Testis (tissue), 2 donors: ENCODE measurements at regions not wholly inside any gene's neighbourhood (a gene's known extent, or its start where the extent isn't known, plus 50 kb on each side); places are given as distances from the start of the nearest gene placed in this dataset.
A peak's percentile ranks its signal among the peaks of the same experiment; 100 is the strongest.
"Not testable (repeated sequence)": the region's sequence is repeated elsewhere in the genome, so short reads cannot be mapped to it uniquely, and the experiment has no call there.

Experiments
- DNase-seq: peaks from one replicate; pipeline ENCODE4 v3.0.0-alpha.2; 2019
- H3K27ac ChIP-seq, 2 donors: fragments of 200-600 bp; sonication (generic); one replicate each; pipeline ENCODE4 v1.5.1; 2019
- H3K27me3 ChIP-seq: fragments of 200-600 bp; sonication (generic); one replicate; pipeline ENCODE4 v1.5.1; 2019
- H3K36me3 ChIP-seq: fragments of 200-600 bp; sonication (generic); one replicate; pipeline ENCODE4 v1.5.1; 2017; ENCODE audit warnings: low read depth; ENCODE audit errors: missing control alignments
- H3K4me1 ChIP-seq: fragments of 200-600 bp; sonication (generic); one replicate; pipeline ENCODE4 v1.5.1; 2019
- H3K4me3 ChIP-seq, 2 donors: fragments of 200-600 bp; sonication (generic); one replicate each; pipeline ENCODE4 v1.5.1; 2017 to 2019
- H3K9me3 ChIP-seq: fragments of 200-600 bp; sonication (generic); one replicate; pipeline ENCODE4 v1.5.1; 2017
- CTCF ChIP-seq, 3 experiments: fragments of 450-650 bp in 2 of 3; fragments of 200-600 bp in 1 of 3; sonication (generic) in 1 of 3; IDR thresholded peaks; one replicate each; pipeline ENCODE4 v1.5.1; 2016 to 2019; ENCODE audit warnings: antibody characterized with exemption in 3 of 3, mild to moderate bottlenecking in 2 of 3, moderate library complexity in 1 of 3
- POLR2A ChIP-seq: fragments of 450-650 bp; IDR thresholded peaks from one replicate; pipeline ENCODE4 v1.6.1; 2017; ENCODE audit warnings: antibody characterized with exemption, mild to moderate bottlenecking, moderate library complexity
- WGBS, 2 donors: methylation state at CpG; one replicate each; pipeline ENCODE4 v1.1.5; 2018; 5-methylcytosine and 5-hydroxymethylcytosine counted together
- intact Hi-C: fragments of 100-400 bp; cut with DNase I; formaldehyde crosslinking; loops from one replicate; pipeline ENCODE4 v1.15.1; 2023; ENCODE audit warnings: low total_unique reads

GRCh38 chr20:29079769-29080690, 2177.4 kb upstream of the DEFB115 start:
- H3K4me1 ChIP-seq, result no peaks in the 10 kb centered on the region
- no peak for TF ChIP-seq CTCF (IDR thresholded peaks at IDR 0.05)
- TF ChIP-seq POLR2A, result no peak
- intact Hi-C loops, result no loop called here
- H3K27ac ChIP-seq, result peak overlapping the region in 1 of 2 donors; percentile 44
- H3K27me3 ChIP-seq, result no peaks in the 10 kb centered on the region
- H3K9me3 ChIP-seq, result no peaks in the 10 kb centered on the region
- WGBS, 2 donors, result 23 to 38% methylated on average over 42 to 68 of the region's 68 CpGs
- DNase-seq, result peak; percentile 88
- H3K36me3 ChIP-seq, result no peaks in the 10 kb centered on the region
- peak overlapping the region; percentile 40 to 67 for H3K4me3 ChIP-seq

- not testable (repeated sequence) for DNase-seq
- WGBS, 2 donors, result 0 to 55% methylated on average over 1 of the region's 1 CpG
Observed at GRCh38 chr20:29081712-29082111, 2175.8 kb upstream of the DEFB115 start.

GRCh38 chr20:29085625-29086024, 2171.8 kb upstream of the DEFB115 start:
- 14% methylated on average over 1 of the region's 1 CpG for WGBS, 2 donors
- Histone ChIP-seq H3K9me3 (no peaks in the 10 kb centered on the region), H3K27me3 (no peaks in the 10 kb centered on the region), H3K4me3 (no peak overlapping the region), H3K27ac (no peak overlapping the region), H3K36me3 (no peaks in the 10 kb centered on the region), H3K4me1 (no peaks in the 10 kb centered on the region)
- DNase-seq, result no peak
- no peak for TF ChIP-seq CTCF (IDR thresholded peaks at IDR 0.05)
- TF ChIP-seq POLR2A, result no peak
- intact Hi-C loops, result no loop called here

More at GRCh38 chr20:29081712-29082111, 2175.8 kb upstream of the DEFB115 start:
- H3K9me3 ChIP-seq, H3K4me1 ChIP-seq, H3K36me3 ChIP-seq, H3K27me3 ChIP-seq, H3K27ac ChIP-seq, intact Hi-C loops, H3K4me3 ChIP-seq: not testable (repeated sequence)

GRCh38 chr20:29086145-29086718, 2171.2 kb upstream of the DEFB115 start:
- DNase-seq, H3K36me3 ChIP-seq, H3K27me3 ChIP-seq, H3K9me3 ChIP-seq, H3K4me1 ChIP-seq, H3K4me3 ChIP-seq, H3K27ac ChIP-seq, intact Hi-C loops: not testable (repeated sequence)
- WGBS, 2 donors, result 76 to 79% methylated on average over 11 of the region's 11 CpGs

- H3K9me3 ChIP-seq, result no peaks in the 10 kb centered on the region
- intact Hi-C loops, result no loop called here
Observed at GRCh38 chr20:29086938-29087337, 2170.5 kb upstream of the DEFB115 start.

GRCh38 chr20:29087887-29088286, 2169.6 kb upstream of the DEFB115 start:
- H3K4me3 ChIP-seq, H3K36me3 ChIP-seq, H3K27ac ChIP-seq, H3K9me3 ChIP-seq, H3K27me3 ChIP-seq, intact Hi-C loops, H3K4me1 ChIP-seq, DNase-seq: not testable (repeated sequence)
- WGBS, 2 donors, result 30 to 45% methylated on average over 1 to 3 of the region's 3 CpGs

More at GRCh38 chr20:29086938-29087337, 2170.5 kb upstream of the DEFB115 start:
- TF ChIP-seq CTCF (IDR thresholded peaks at IDR 0.05), result no peak
- Histone ChIP-seq H3K4me3 (no peak overlapping the region), H3K27ac (no peak overlapping the region), H3K27me3 (no peaks in the 10 kb centered on the region), H3K36me3 (no peaks in the 10 kb centered on the region), H3K4me1 (no peaks in the 10 kb centered on the region)
- WGBS, 2 donors, result 67 to 75% methylated on average over 2 of the region's 2 CpGs
- DNase-seq, result no peak

GRCh38 chr20:29088472-29088871, 2169.0 kb upstream of the DEFB115 start:
- H3K36me3 ChIP-seq, intact Hi-C loops, DNase-seq, H3K4me1 ChIP-seq, H3K9me3 ChIP-seq, H3K27me3 ChIP-seq, H3K4me3 ChIP-seq, H3K27ac ChIP-seq: not testable (repeated sequence)
- 42 to 47% methylated on average over 2 of the region's 2 CpGs for WGBS, 2 donors

- H3K36me3 ChIP-seq, H3K27ac ChIP-seq, H3K4me1 ChIP-seq, H3K9me3 ChIP-seq, DNase-seq, H3K4me3 ChIP-seq, H3K27me3 ChIP-seq, intact Hi-C loops: not testable (repeated sequence)
- whole genome bisulfite sequencing, 2 donors, result 30 to 38% methylated on average over 3 of the region's 3 CpGs
Observed at GRCh38 chr20:29089409-29089808, 2168.1 kb upstream of the DEFB115 start.

GRCh38 chr20:29093958-29094357, 2163.5 kb upstream of the DEFB115 start:
- H3K4me3 ChIP-seq, H3K27me3 ChIP-seq, intact Hi-C loops, DNase-seq, H3K36me3 ChIP-seq, H3K27ac ChIP-seq, H3K9me3 ChIP-seq, H3K4me1 ChIP-seq: not testable (repeated sequence)
